ENCODE measurements at regions not wholly inside any gene's neighbourhood (a gene's known extent, or its start where the extent isn't known, plus 50 kb on each side); places are given as distances from the start of the nearest gene placed in this dataset.

GRCh38 chr18:47530695-47531094 lies 279.2 kb upstream of the SKOR2 start:
- no peak for DNase-seq

- DNase-seq, result no peak
These were observed 276.9 kb upstream of the SKOR2 start for GRCh38 chr18:47528343-47528742.

GRCh38 chr18:47526147-47526546 lies 274.7 kb upstream of the SKOR2 start:
- no peak for DNase-seq

GRCh38 chr18:47522359-47522758 lies 270.9 kb upstream of the SKOR2 start:
- no peak for DNase-seq

- DNase-seq, result no peak
These were observed 268.8 kb upstream of the SKOR2 start for GRCh38 chr18:47520263-47520662.

GRCh38 chr18:47519706-47520105 lies 268.2 kb upstream of the SKOR2 start:
- DNase-seq, result no peak

GRCh38 chr18:47519277-47519676 lies 267.8 kb upstream of the SKOR2 start:
- DNase-seq, result no peak

- no peak for DNase-seq
These were observed 262.2 kb upstream of the SKOR2 start for GRCh38 chr18:47513614-47514013.

GRCh38 chr18:47512726-47513435 lies 261.4 kb upstream of the SKOR2 start:
- no peak for DNase-seq

GRCh38 chr18:47512056-47512455 lies 260.6 kb upstream of the SKOR2 start:
- no peak for DNase-seq

- DNase-seq, result no peak
These were observed 259.4 kb upstream of the SKOR2 start for GRCh38 chr18:47510831-47511230.

- DNase-seq, result no peak
These were observed 256.2 kb upstream of the SKOR2 start for GRCh38 chr18:47507651-47508050.

GRCh38 chr18:47506897-47507296 lies 255.4 kb upstream of the SKOR2 start:
- no peak for DNase-seq

- DNase-seq, result no peak
These were observed 250.5 kb upstream of the SKOR2 start for GRCh38 chr18:47501946-47502345.

- no peak for DNase-seq
These were observed 249.5 kb upstream of the SKOR2 start for GRCh38 chr18:47500930-47501329.

- no peak for DNase-seq
These were observed 241.2 kb upstream of the SKOR2 start for GRCh38 chr18:47492691-47493090.

- DNase-seq, result no peak
These were observed 239.4 kb upstream of the SKOR2 start for GRCh38 chr18:47490882-47491281.

- no peak for DNase-seq
These were observed 233.8 kb upstream of the SKOR2 start for GRCh38 chr18:47485221-47485797.

GRCh38 chr18:47484068-47484467 lies 232.6 kb upstream of the SKOR2 start:
- no peak for DNase-seq

- no peak for DNase-seq
These were observed 228.7 kb upstream of the SKOR2 start for GRCh38 chr18:47480166-47480565.

- no peak for DNase-seq
These were observed 220.3 kb upstream of the SKOR2 start for GRCh38 chr18:47471784-47472183.

GRCh38 chr18:47470941-47471340 lies 219.5 kb upstream of the SKOR2 start:
- DNase-seq, result no peak

GRCh38 chr18:47469576-47469975 lies 218.1 kb upstream of the SKOR2 start:
- DNase-seq, result no peak

GRCh38 chr18:47461977-47462376 lies 210.5 kb upstream of the SKOR2 start:
- no peak for DNase-seq

GRCh38 chr18:47461406-47461948 lies 210.0 kb upstream of the SKOR2 start:
- DNase-seq, result no peak
